OCI-LY1 (cell line): ENCODE measurements at regions not wholly inside any gene's neighbourhood (a gene's known extent, or its start where the extent isn't known, plus 50 kb on each side); places are given as distances from the start of the nearest gene placed in this dataset.

Source experiments
- H2AFZ ChIP-seq: fragments of 200-600 bp; sonication (generic), shearing (Covaris generic); 2 replicates; pipeline ENCODE4 v1.6.0; 2014; ENCODE audit warnings: antibody characterized with exemption, mild to moderate bottlenecking, low read length
- H3F3A ChIP-seq: fragments of 200-600 bp; sonication (generic), shearing (Covaris generic); 2 replicates; pipeline ENCODE4 v1.6.0; 2014; ENCODE audit warnings: mild to moderate bottlenecking, antibody characterized with exemption, low read length, moderate library complexity; ENCODE audit not compliant: insufficient read depth
- H3K27ac ChIP-seq: fragments of 200-600 bp; sonication (generic); 2 replicates; pipeline ENCODE4 v1.5.1; 2014; ENCODE audit warnings: low read length, mixed run types, mild to moderate bottlenecking, low read depth; ENCODE audit not compliant: poor library complexity, severe bottlenecking
- H3K27me3 ChIP-seq: fragments of 200-600 bp; sonication (generic); 2 replicates; pipeline ENCODE4 v1.6.0; 2014; ENCODE audit warnings: antibody characterized with exemption, mild to moderate bottlenecking, low read length, moderate library complexity; ENCODE audit not compliant: insufficient read depth
- H3K36me3 ChIP-seq: fragments of 200-600 bp; sonication (generic); 2 replicates; pipeline ENCODE4 v1.6.1; 2014; ENCODE audit warnings: mild to moderate bottlenecking, antibody characterized with exemption, low read length, moderate library complexity, mixed read lengths; ENCODE audit not compliant: insufficient read depth
- H3K4me1 ChIP-seq: fragments of 200-600 bp; sonication (generic); 2 replicates; pipeline ENCODE4 v1.5.1; 2014; ENCODE audit warnings: mild to moderate bottlenecking, low read length, moderate library complexity; ENCODE audit not compliant: insufficient read depth, severe bottlenecking
- H3K4me2 ChIP-seq: fragments of 200-600 bp; sonication (generic), shearing (Covaris generic); 2 replicates; pipeline ENCODE4 v1.6.1; 2014; ENCODE audit warnings: low read length
- H3K4me3 ChIP-seq: fragments of 200-600 bp; sonication (generic); 2 replicates; pipeline ENCODE4 v1.5.1; 2014; ENCODE audit warnings: low read length, low read depth, mild to moderate bottlenecking, mixed read lengths; ENCODE audit not compliant: poor library complexity, severe bottlenecking
- H3K79me2 ChIP-seq: fragments of 200-600 bp; shearing (Covaris generic); 2 replicates; pipeline ENCODE4 v1.6.1; 2016; ENCODE audit warnings: mixed run types, low read length, mixed read lengths; ENCODE audit not compliant: insufficient read depth
- H3K9ac ChIP-seq: fragments of 200-600 bp; sonication (generic), shearing (Covaris generic); 2 replicates; pipeline ENCODE4 v1.6.1; 2014; ENCODE audit warnings: mild to moderate bottlenecking, low read length, mixed read lengths
- H3K9me2 ChIP-seq: fragments of 200-600 bp; sonication (generic), shearing (Covaris generic); 2 replicates; pipeline ENCODE4 v1.6.1; 2014; ENCODE audit warnings: low read depth, mild to moderate bottlenecking, low read length, mixed read lengths
- H3K9me3 ChIP-seq: fragments of 200-600 bp; shearing (Covaris generic); 2 replicates; pipeline ENCODE4 v1.6.1; 2014; ENCODE audit warnings: low read length, mixed read lengths
- H4K20me1 ChIP-seq: fragments of 200-600 bp; sonication (generic), shearing (Covaris generic); 2 replicates; pipeline ENCODE4 v1.6.0; 2016; ENCODE audit warnings: mild to moderate bottlenecking, low read length; ENCODE audit not compliant: insufficient read depth
- CTCF ChIP-seq: fragments of 200-600 bp; sonication (generic), shearing (Covaris generic); IDR thresholded peaks from 2 replicates; pipeline ENCODE4 v1.5.1; 2017; ENCODE audit warnings: mild to moderate bottlenecking, antibody characterized with exemption, low read length, moderate library complexity, mixed read lengths
- EZH2 ChIP-seq: fragments of 200-600 bp; sonication (generic), shearing (Covaris generic); IDR thresholded peaks from 2 replicates; pipeline ENCODE4 v1.8.0; 2017; ENCODE audit warnings: borderline replicate concordance, mixed run types, mild to moderate bottlenecking, antibody characterized with exemption, low read length, moderate library complexity, mixed read lengths

DNA sequence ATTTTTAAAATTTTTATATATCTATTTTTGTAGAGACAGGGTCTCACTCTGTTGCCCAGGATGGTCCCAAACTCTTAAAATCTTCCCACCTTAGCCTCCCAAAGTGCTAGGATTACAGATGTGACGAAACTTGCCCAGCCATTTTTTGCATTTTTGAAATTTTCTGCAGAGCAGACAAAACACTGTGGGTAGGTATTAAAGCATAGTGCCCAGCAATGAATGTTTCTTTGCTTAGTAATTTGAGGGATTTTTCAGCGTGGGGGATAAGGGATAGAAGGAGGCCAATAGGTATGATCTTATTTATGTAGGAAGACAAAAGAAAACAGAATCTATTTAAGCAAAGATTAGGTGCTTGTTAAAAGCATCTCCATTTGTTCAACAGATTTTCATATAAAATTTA is 446.8 kb upstream of the DPH6 start:
- no peaks in the 10 kb centered on the region for H3K9me2 ChIP-seq
- no peaks in the 10 kb centered on the region for H3K27me3 ChIP-seq
- H3K79me2 ChIP-seq: no peaks in the 10 kb centered on the region
- H3K4me2 ChIP-seq: no peak overlapping the region
- H3K27ac ChIP-seq: no peak overlapping the region
- no peak overlapping the region for H3K4me3 ChIP-seq
- H3F3A ChIP-seq: no peaks in the 10 kb centered on the region
- no peaks in the 10 kb centered on the region for H4K20me1 ChIP-seq
- H3K9ac ChIP-seq: no peak overlapping the region
- H3K9me3 ChIP-seq: no peaks in the 10 kb centered on the region
- H3K4me1 ChIP-seq: no peaks in the 10 kb centered on the region
- no peak overlapping the region for H2AFZ ChIP-seq
- H3K36me3 ChIP-seq: no peaks in the 10 kb centered on the region
- no peak for TF ChIP-seq CTCF
- no peak for TF ChIP-seq EZH2

- H3K9me3 ChIP-seq: no peaks in the 10 kb centered on the region
- H3K4me1 ChIP-seq: no peaks in the 10 kb centered on the region
- no peak overlapping the region for H3K27ac ChIP-seq
- no peaks in the 10 kb centered on the region for H3K9me2 ChIP-seq
- TF ChIP-seq CTCF: no peak
- no peak for TF ChIP-seq EZH2
- no peaks in the 10 kb centered on the region for H3K79me2 ChIP-seq
- no peak overlapping the region for H3K4me3 ChIP-seq
- no peaks in the 10 kb centered on the region for H4K20me1 ChIP-seq
- no peaks in the 10 kb centered on the region for H3K36me3 ChIP-seq
- no peak overlapping the region for H3K9ac ChIP-seq
- no peak overlapping the region for H2AFZ ChIP-seq
- H3K27me3 ChIP-seq: no peaks in the 10 kb centered on the region
- H3F3A ChIP-seq: no peaks in the 10 kb centered on the region
- H3K4me2 ChIP-seq: no peak overlapping the region
These were observed 447.2 kb upstream of the DPH6 start for GRCh38 chr15:35993196-35993595.

- Histone ChIP-seq H3K4me3 (no peak overlapping the region), H3K4me1 (no peaks in the 10 kb centered on the region), H3K9me2 (no peaks in the 10 kb centered on the region), H3K9ac (no peak overlapping the region), H2AFZ (no peak overlapping the region), H3F3A (no peaks in the 10 kb centered on the region), H3K9me3 (no peaks in the 10 kb centered on the region), H4K20me1 (no peaks in the 10 kb centered on the region), H3K4me2 (no peak overlapping the region), H3K27ac (no peak overlapping the region), H3K79me2 (no peaks in the 10 kb centered on the region), H3K27me3 (no peaks in the 10 kb centered on the region), H3K36me3 (no peaks in the 10 kb centered on the region)
- TF ChIP-seq EZH2 (no peak), CTCF (no peak)
These were observed 448.9 kb upstream of the DPH6 start for GRCh38 chr15:35994876-35995275.
